ENCODE measurements at regions not wholly inside any gene's neighbourhood (a gene's known extent, or its start where the extent isn't known, plus 50 kb on each side); places are given as distances from the start of the nearest gene placed in this dataset.

DNA sequence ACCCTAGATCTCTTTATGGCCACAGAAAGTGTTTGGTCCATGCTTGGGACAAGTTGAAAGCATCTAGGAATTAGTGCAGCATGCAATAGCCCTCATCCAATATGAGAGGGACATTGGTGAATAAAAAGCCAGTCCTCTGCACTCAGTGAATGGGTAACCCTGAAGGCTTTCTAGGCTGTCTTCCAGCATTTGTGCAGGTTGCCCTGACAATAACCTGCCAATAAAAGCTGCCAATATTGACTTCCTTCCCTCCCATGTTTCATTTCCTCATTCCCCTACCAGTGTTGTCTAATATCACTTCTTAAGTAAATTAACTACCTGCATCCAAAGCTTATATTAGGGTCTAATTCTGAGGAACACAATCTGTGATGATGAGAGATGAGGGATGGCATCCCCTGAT lies 563.6 kb upstream of the NEGR1 start:
- TF ChIP-seq EP300 (conservative IDR thresholded peaks at IDR 0.05; ENCODE audit: poor library complexity, severe bottlenecking) (no peak), EZH2 (IDR thresholded peaks at IDR 0.05; ENCODE audit: borderline replicate concordance, insufficient read depth, low read length, poor library complexity, severe bottlenecking) (no peak), TAF1 (IDR thresholded peaks at IDR 0.05; ENCODE audit: low read depth) (no peak), POLR2AphosphoS5 (IDR thresholded peaks at IDR 0.05) (no peak)
- TF ChIP-seq, protein P1, sequence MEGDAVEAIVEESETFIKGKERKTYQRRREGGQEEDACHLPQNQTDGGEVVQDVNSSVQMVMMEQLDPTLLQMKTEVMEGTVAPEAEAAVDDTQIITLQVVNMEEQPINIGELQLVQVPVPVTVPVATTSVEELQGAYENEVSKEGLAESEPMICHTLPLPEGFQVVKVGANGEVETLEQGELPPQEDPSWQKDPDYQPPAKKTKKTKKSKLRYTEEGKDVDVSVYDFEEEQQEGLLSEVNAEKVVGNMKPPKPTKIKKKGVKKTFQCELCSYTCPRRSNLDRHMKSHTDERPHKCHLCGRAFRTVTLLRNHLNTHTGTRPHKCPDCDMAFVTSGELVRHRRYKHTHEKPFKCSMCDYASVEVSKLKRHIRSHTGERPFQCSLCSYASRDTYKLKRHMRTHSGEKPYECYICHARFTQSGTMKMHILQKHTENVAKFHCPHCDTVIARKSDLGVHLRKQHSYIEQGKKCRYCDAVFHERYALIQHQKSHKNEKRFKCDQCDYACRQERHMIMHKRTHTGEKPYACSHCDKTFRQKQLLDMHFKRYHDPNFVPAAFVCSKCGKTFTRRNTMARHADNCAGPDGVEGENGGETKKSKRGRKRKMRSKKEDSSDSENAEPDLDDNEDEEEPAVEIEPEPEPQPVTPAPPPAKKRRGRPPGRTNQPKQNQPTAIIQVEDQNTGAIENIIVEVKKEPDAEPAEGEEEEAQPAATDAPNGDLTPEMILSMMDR (IDR thresholded peaks at IDR 0.05; ENCODE audit: poor library complexity, severe bottlenecking) = no peak
